Pancreas (tissue), 10 donors: ENCODE measurements at regions not wholly inside any gene's neighbourhood (a gene's known extent, or its start where the extent isn't known, plus 50 kb on each side); places are given as distances from the start of the nearest gene placed in this dataset.

ENCODE experiments used
- ATAC-seq, 4 donors: fragments of 200-7000 bp; cut with Tn5 transposase; one replicate each; pipeline versions ENCODE4 v1.8.0 to v1.9.1; 2020; ENCODE audit warnings: mild to moderate bottlenecking in 4 of 4, moderate library complexity in 4 of 4
- DNase-seq, 6 donors: peaks; one replicate each; pipeline ENCODE4 v3.0.0-alpha.2; 2020
- FAIRE-seq: peaks from 2 replicates; lab custom pipeline; 2012; peaks lifted over from hg19 to GRCh38; lab: Jason Lieb, UNC
- H3K27ac ChIP-seq, 4 donors: fragments of 200-600 bp; sonication (generic); 1 replicate in 3 of 4; 2 replicates in 1 of 4; pipeline versions ENCODE4 v1.5.0 to v1.8.0; 2020
- H3K27me3 ChIP-seq, 4 donors: fragments of 200-600 bp; one replicate each; pipeline ENCODE4 v1.8.0; 2021
- H3K36me3 ChIP-seq, 3 donors: fragments of 200-600 bp; sonication (generic) in 1 of 3; one replicate each; pipeline versions ENCODE4 v1.5.0 to v1.8.0; 2020 to 2021
- H3K4me1 ChIP-seq, 3 donors: fragments of 200-600 bp; one replicate each; pipeline ENCODE4 v1.8.0; 2021
- H3K4me3 ChIP-seq, 4 donors: fragments of 200-600 bp; sonication (generic) in 2 of 4; one replicate each; pipeline versions ENCODE4 v1.5.0 to v1.8.0; 2020 to 2021
- H3K9me3 ChIP-seq, 4 donors: fragments of 200-600 bp; one replicate each; pipeline ENCODE4 v1.8.0; 2021
- WGBS, 2 donors: extraction: QIAGEN DNeasy Blood & Tissue Kit; methylation state at CpG; one replicate each; pipeline ENCODE4 v1.1.7; 2013; 5-methylcytosine and 5-hydroxymethylcytosine counted together
- intact Hi-C, 3 donors: fragments of 100-400 bp; cut with DNase I; formaldehyde crosslinking; loops; one replicate each; pipeline versions ENCODE4 v1.11.1 to v1.14.2; 2022
- TF ChIP-seq, protein P1 (sequence below), 4 donors: fragments of 200-600 bp; sonication (generic) in 3 of 4; IDR thresholded peaks; one replicate each; pipeline versions ENCODE4 v1.5.0 to v1.8.0; 2021; ENCODE audit warnings: antibody characterized with exemption in 4 of 4
- donor health status: healthy with polysubstance abuse.
- donor health status: DM: no; HTN: no; CAD: no; lungs with moderate emphysema.
- donor health status: DM: no; HTN: no; CAD: no.
- donor health status: control.
- donor health status: control.
- donor health status: Bipolar disorder and iron deficiency.
- donor health status: DM: yes; HTN: yes; CAD: no.
- donor health status: DM: no; HTN: no; CAD: no.
- donor health status: DM: no; HTN: no; CAD: no.
- donor health status: DM: yes; HTN: yes; CAD: no.

DNA sequence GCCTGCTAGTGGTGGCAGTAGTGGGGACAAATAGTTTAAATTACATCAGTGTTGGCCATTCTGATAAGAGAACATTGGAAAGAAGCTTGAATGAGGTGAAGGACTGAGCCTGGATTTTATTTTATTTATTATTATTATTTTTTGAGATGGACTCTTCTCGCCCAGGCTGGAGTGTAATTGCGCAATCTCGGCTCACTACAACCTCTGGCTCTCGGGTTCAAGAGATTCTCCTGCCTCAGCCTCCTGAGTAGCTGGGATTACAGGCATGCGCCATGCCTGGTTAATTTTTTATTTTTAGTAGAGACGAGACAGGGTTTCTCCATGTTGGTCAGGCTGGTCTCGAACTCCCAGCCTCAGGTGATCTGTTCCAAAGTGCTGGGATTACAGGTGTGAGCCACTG lies 739.4 kb downstream of the AACS start:
- no peak for ATAC-seq
- TF ChIP-seq, protein P1, sequence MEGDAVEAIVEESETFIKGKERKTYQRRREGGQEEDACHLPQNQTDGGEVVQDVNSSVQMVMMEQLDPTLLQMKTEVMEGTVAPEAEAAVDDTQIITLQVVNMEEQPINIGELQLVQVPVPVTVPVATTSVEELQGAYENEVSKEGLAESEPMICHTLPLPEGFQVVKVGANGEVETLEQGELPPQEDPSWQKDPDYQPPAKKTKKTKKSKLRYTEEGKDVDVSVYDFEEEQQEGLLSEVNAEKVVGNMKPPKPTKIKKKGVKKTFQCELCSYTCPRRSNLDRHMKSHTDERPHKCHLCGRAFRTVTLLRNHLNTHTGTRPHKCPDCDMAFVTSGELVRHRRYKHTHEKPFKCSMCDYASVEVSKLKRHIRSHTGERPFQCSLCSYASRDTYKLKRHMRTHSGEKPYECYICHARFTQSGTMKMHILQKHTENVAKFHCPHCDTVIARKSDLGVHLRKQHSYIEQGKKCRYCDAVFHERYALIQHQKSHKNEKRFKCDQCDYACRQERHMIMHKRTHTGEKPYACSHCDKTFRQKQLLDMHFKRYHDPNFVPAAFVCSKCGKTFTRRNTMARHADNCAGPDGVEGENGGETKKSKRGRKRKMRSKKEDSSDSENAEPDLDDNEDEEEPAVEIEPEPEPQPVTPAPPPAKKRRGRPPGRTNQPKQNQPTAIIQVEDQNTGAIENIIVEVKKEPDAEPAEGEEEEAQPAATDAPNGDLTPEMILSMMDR (IDR thresholded peaks at IDR 0.05), result no peak
- no peaks in the 10 kb centered on the region for H3K27me3 ChIP-seq
- no peaks in the 10 kb centered on the region for H3K4me1 ChIP-seq
- no peaks in the 10 kb centered on the region for H3K9me3 ChIP-seq
- DNase-seq, result no peak
- FAIRE-seq, result no peak
- H3K4me3 ChIP-seq, result no peak overlapping the region
- intact Hi-C loops, result no loop called here
- H3K27ac ChIP-seq, result no peak overlapping the region
- no peaks in the 10 kb centered on the region for H3K36me3 ChIP-seq
- 54 to 74% methylated on average over 7 of the region's 7 CpGs for WGBS, 2 donors

DNA sequence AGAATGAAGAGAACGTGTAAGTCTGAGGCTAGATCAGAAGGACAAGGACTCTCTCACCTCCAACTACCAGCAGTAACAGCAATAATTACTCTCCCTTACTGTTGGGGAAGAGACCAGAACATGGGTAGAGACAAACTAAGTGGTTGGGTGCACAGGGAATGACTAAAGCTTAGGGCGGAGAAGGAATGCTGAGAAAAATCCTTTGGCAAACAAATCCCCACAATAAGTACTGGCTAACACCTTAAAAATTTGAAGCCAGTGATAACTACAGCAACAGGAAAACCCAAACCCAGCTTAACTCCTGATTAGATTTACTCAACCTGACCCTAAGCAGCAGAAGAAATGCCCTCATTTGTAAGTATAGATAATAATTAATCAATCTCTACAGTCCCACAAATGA lies 759.0 kb downstream of the AACS start:
- TF ChIP-seq, protein P1 (IDR thresholded peaks at IDR 0.05), result no peak
- no peak for FAIRE-seq
- Histone ChIP-seq H3K27me3 (no peaks in the 10 kb centered on the region), H3K36me3 (no peaks in the 10 kb centered on the region), H3K4me1 (no peaks in the 10 kb centered on the region), H3K27ac (no peak overlapping the region), H3K4me3 (no peak overlapping the region), H3K9me3 (no peaks in the 10 kb centered on the region)
- no peak for ATAC-seq
- intact Hi-C loops, result no loop called here
- WGBS, 2 donors, result 66 to 72% methylated on average over 2 of the region's 2 CpGs
- no peak for DNase-seq

DNA sequence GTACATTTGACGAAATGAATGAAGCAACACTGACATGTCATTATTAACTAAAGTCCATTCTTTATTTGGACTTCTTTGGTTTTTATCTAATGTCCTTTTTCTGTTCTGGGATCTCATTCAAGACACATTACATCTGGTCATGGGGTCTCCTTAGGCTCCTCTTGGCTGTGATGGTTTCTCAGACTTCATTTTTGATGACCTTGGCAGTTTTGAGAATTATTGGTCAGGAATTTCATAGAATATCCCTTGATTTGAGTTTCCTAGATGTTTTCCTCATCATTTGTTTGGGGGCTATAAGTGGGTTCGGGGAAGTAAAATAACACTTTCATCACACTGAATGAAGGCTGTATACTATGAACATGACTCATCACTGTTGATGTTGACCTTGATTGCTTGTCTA lies 770.6 kb downstream of the AACS start:
- ATAC-seq (no peak), FAIRE-seq (no peak), DNase-seq (no peak)
- 60 to 90% methylated on average over 2 of the region's 2 CpGs for WGBS, 2 donors
- TF ChIP-seq, protein P1 (IDR thresholded peaks at IDR 0.05), result no peak
- no peaks in the 10 kb centered on the region for H3K9me3 ChIP-seq
- H3K27me3 ChIP-seq, result no peaks in the 10 kb centered on the region
- H3K27ac ChIP-seq, result no peak overlapping the region
- no peak overlapping the region for H3K4me3 ChIP-seq
- intact Hi-C loops, result no loop called here
- no peaks in the 10 kb centered on the region for H3K4me1 ChIP-seq
- H3K36me3 ChIP-seq, result no peaks in the 10 kb centered on the region

DNA sequence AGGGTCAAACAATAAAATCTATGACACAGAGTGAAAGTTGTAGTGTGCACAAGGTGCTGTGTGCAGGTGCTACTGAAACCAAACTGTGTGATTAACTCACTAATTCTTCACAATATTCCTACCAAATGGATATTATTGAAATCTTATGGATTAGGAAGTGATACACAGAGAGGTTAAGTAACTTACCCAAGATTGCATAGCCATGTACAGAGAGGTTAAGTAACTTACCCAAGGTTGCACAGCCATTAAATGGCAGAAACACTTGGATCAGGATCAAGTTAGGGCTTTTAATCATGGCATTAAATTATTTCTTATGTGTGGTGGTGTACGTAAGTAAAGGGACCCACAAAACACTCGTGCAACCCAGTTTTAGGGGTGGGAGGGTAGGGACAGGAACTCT lies 771.4 kb downstream of the AACS start:
- Histone ChIP-seq H3K27me3 (no peaks in the 10 kb centered on the region), H3K36me3 (no peaks in the 10 kb centered on the region), H3K4me3 (no peak overlapping the region), H3K9me3 (no peaks in the 10 kb centered on the region), H3K4me1 (no peaks in the 10 kb centered on the region), H3K27ac (no peak overlapping the region)
- DNase-seq (no peak), FAIRE-seq (no peak), ATAC-seq (no peak)
- TF ChIP-seq, protein P1 (IDR thresholded peaks at IDR 0.05), result no peak
- 59 to 86% methylated on average over 2 of the region's 2 CpGs for WGBS, 2 donors
- intact Hi-C loops, result no loop called here

DNA sequence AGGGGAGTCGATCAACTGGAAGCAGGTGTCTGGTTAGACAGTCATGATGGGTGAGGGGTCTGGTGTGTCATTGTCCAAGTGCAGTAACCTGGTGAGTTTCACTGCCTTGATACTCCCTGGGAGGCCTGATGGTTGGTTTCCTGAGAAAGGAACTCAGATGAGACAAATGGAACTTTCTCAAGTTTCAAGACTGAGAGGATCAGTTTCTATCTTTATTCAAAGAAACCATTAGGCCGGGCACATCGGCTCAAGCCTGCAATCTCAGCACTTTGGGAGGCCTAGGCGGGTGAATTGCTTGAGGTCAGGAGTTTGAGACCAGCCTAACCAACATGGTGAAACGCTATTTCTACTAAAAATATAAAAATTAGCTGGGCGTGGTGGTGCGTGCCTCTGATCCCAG lies 776.1 kb downstream of the AACS start:
- no peak for DNase-seq
- Histone ChIP-seq H3K4me3 (no peak overlapping the region), H3K27ac (no peak overlapping the region), H3K27me3 (no peaks in the 10 kb centered on the region), H3K36me3 (no peaks in the 10 kb centered on the region), H3K4me1 (no peaks in the 10 kb centered on the region), H3K9me3 (no peaks in the 10 kb centered on the region)
- no peak for FAIRE-seq
- TF ChIP-seq, protein P1 (IDR thresholded peaks at IDR 0.05), result no peak
- intact Hi-C loops, result no loop called here
- ATAC-seq, result no peak
- 77 to 89% methylated on average over 7 of the region's 7 CpGs for WGBS, 2 donors
